ENCODE measurements at regions not wholly inside any gene's neighbourhood (a gene's known extent, or its start where the extent isn't known, plus 50 kb on each side); places are given as distances from the start of the nearest gene placed in this dataset.

- no peak for DNase-seq
Observed at GRCh38 chr12:124423761-124424515, 129.0 kb downstream of the RFLNA start.

GRCh38 chr12:124422570-124423523 is 128.0 kb downstream of the RFLNA start:
- no peak for DNase-seq

GRCh38 chr12:124422142-124422569 is 127.3 kb downstream of the RFLNA start:
- DNase-seq: no peak

GRCh38 chr12:124420996-124421674 is 126.2 kb downstream of the RFLNA start:
- no peak for DNase-seq

- no peak for DNase-seq
Observed at GRCh38 chr12:124420041-124420995, 125.4 kb downstream of the RFLNA start.

GRCh38 chr12:124419292-124420040 is 124.6 kb downstream of the RFLNA start:
- DNase-seq: no peak

GRCh38 chr12:124418791-124419190 is 123.9 kb downstream of the RFLNA start:
- DNase-seq: no peak

GRCh38 chr12:124418156-124418555 is 123.3 kb downstream of the RFLNA start:
- DNase-seq: no peak

- DNase-seq: no peak
Observed at GRCh38 chr12:124416516-124417395, 121.9 kb downstream of the RFLNA start.

GRCh38 chr12:124415064-124415463 is 120.2 kb downstream of the RFLNA start:
- no peak for DNase-seq

- no peak for DNase-seq
Observed at GRCh38 chr12:124413915-124414314, 119.0 kb downstream of the RFLNA start.

GRCh38 chr12:124413401-124413800 is 118.5 kb downstream of the RFLNA start:
- DNase-seq: no peak

GRCh38 chr12:124412646-124413015 is 117.7 kb downstream of the RFLNA start:
- no peak for DNase-seq

- DNase-seq: no peak
Observed at GRCh38 chr12:124411953-124412645, 117.2 kb downstream of the RFLNA start.

GRCh38 chr12:124411281-124411878 is 116.5 kb downstream of the RFLNA start:
- DNase-seq: no peak

GRCh38 chr12:124410354-124411175 is 115.7 kb downstream of the RFLNA start:
- no peak for DNase-seq

- no peak for DNase-seq
Observed at GRCh38 chr12:124408822-124409517, 114.1 kb downstream of the RFLNA start.

- no peak for DNase-seq
Observed at GRCh38 chr12:124407074-124407473, 112.2 kb downstream of the RFLNA start.

All from activated CD4-positive, alpha-beta T cell treated with anti-CD3 and anti-CD28 coated beads, Interleukin-2, amount 50 U/mL, for 4 hours (primary cell).